Effector memory CD8-positive, alpha-beta T cell (primary cell): ENCODE measurements at regions not wholly inside any gene's neighbourhood (a gene's known extent, or its start where the extent isn't known, plus 50 kb on each side); places are given as distances from the start of the nearest gene placed in this dataset.

Experiments
- ATAC-seq: fragments of 150-1000 bp; cut with Tn5 transposase; replicated peaks from 2 replicates; pipeline ENCODE4 v1.10.0; 2021; ENCODE audit warnings: mild to moderate bottlenecking, moderate library complexity
- DNase-seq, 3 experiments: peaks; one replicate each; pipeline ENCODE4 v3.0.0; 2021
- H3K27ac Mint-ChIP-seq, 2 donors: one replicate each; pipeline ENCODE4 v1.8.0; 2022; ENCODE audit warnings: mild to moderate bottlenecking in 2 of 2, mixed read lengths in 2 of 2, moderate library complexity in 2 of 2
- H3K27me3 Mint-ChIP-seq, 2 donors: one replicate each; pipeline ENCODE4 v1.8.0; 2022; ENCODE audit warnings: mixed read lengths in 2 of 2
- H3K36me3 Mint-ChIP-seq: one replicate; pipeline ENCODE4 v1.8.0; 2022; ENCODE audit warnings: mild to moderate bottlenecking, moderate library complexity, mixed read lengths; ENCODE audit not compliant: insufficient read depth
- H3K4me1 Mint-ChIP-seq, 2 donors: one replicate each; pipeline ENCODE4 v1.8.0; 2022; ENCODE audit warnings: low read depth in 2 of 2, mixed read lengths in 2 of 2
- H3K4me3 Mint-ChIP-seq, 2 donors: one replicate each; pipeline ENCODE4 v1.8.0; 2022; ENCODE audit warnings: mild to moderate bottlenecking in 2 of 2, mixed read lengths in 2 of 2, moderate library complexity in 2 of 2
- H3K9me3 Mint-ChIP-seq, 2 donors: one replicate each; pipeline ENCODE4 v1.8.0; 2022; ENCODE audit warnings: mixed read lengths in 2 of 2

GRCh38 chr20:61189534-61189933 lies 62.5 kb upstream of the CDH4 start:
- Mint-ChIP-seq H3K4me3 (no peak overlapping the region), H3K27me3 (peaks cover 10 to 22% of the 10 kb centered on the region in 2 donors), H3K4me1 (no peaks in the 10 kb centered on the region), H3K27ac (no peak overlapping the region), H3K9me3 (no peaks in the 10 kb centered on the region), H3K36me3 (peaks cover 2% of the 10 kb centered on the region)
- ATAC-seq (no peak), DNase-seq (no peak)

DNA sequence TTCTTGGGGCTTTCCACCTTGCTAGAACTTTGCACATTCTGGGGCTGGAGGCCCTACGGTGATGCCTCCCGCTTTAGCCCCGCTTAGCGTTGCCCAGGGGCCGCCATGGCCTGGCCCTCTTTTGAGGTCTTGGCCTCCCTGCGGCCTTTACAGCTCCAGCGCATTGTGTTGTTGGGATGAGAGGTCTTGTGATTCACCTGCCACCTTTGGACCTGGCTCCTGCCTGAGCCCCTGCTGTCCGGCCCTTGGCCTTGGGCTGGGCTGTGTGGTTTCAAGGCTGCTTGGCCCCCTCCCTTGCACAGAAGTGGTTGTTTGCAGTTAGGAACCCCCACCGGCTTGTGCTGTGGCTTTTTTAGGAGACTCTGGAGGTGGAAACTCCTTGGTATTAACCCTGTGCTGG lies 61.0 kb upstream of the CDH4 start:
- H3K4me3 Mint-ChIP-seq, result no peak overlapping the region
- peaks cover 2% of the 10 kb centered on the region for H3K36me3 Mint-ChIP-seq
- no peak for DNase-seq
- H3K27me3 Mint-ChIP-seq, result peaks cover 7 to 20% of the 10 kb centered on the region in 2 donors
- H3K27ac Mint-ChIP-seq, result no peak overlapping the region
- no peaks in the 10 kb centered on the region for H3K4me1 Mint-ChIP-seq
- no peak for ATAC-seq
- H3K9me3 Mint-ChIP-seq, result no peaks in the 10 kb centered on the region

DNA sequence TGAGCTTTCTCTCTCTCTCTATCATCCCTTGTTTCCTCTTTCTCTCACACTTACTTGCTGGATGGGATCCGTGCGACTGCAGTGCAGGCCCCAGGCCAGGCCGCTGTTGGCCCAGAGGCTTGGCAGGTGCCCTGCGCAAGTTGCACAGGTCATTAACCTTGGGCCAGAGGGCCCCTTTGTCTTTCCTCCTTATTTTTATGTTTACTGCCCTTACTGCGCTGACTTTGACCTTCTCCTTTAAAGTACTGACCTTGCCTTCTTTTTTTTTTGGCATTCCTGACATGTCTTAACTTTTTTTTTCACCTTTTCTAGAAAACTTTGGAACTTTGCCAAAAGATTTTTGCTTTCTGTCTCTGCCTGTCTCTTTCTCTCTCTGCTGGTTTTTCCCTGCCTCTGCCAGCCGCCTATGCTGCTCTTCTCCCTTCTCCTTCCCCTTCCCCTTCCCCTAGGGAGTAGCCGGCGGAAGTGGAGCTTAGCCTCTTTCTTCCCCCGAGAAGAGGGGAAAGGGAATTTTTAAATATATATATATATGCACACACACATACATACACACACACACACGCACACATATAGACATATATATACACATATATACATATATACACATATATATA lies 59.6 kb upstream of the CDH4 start:
- Mint-ChIP-seq H3K9me3 (no peaks in the 10 kb centered on the region), H3K4me1 (no peaks in the 10 kb centered on the region), H3K27me3 (peaks cover 7 to 28% of the 10 kb centered on the region in 2 donors), H3K4me3 (no peak overlapping the region), H3K27ac (no peak overlapping the region), H3K36me3 (peaks cover 2% of the 10 kb centered on the region)
- ATAC-seq (no peak), DNase-seq (no peak)

- H3K27ac Mint-ChIP-seq, result no peak overlapping the region
Measured at GRCh38 chr20:61193164-61193563, 58.9 kb upstream of the CDH4 start.

More at GRCh38 chr20:61193164-61193563, 58.9 kb upstream of the CDH4 start:
- Mint-ChIP-seq H3K4me1 (no peaks in the 10 kb centered on the region), H3K9me3 (no peaks in the 10 kb centered on the region), H3K4me3 (no peak overlapping the region), H3K36me3 (peaks cover 2% of the 10 kb centered on the region), H3K27me3 (peaks cover 7 to 29% of the 10 kb centered on the region in 2 donors)
- ATAC-seq (no peak), DNase-seq (no peak)
